ENCODE measurements at regions not wholly inside any gene's neighbourhood (a gene's known extent, or its start where the extent isn't known, plus 50 kb on each side); places are given as distances from the start of the nearest gene placed in this dataset.

GRCh38 chr12:92650228-92650822 is 52.5 kb upstream of the PLEKHG7 start:
- Histone ChIP-seq H3F3A (ENCODE audit: insufficient read depth, low read length) (no peaks in the 10 kb centered on the region), H3K4me3 (ENCODE audit: low read length) (no peak overlapping the region), H3K27me3 (replicated peaks; ENCODE audit: insufficient read depth, low read length) (no peaks in the 10 kb centered on the region), H3K9me3 (replicated peaks; ENCODE audit: insufficient read depth, low read length) (no peaks in the 10 kb centered on the region), H3K4me1 (ENCODE audit: low read length) (peaks cover 12% of the 10 kb centered on the region), H3K9me2 (replicated peaks; ENCODE audit: insufficient read depth, low read length) (no peaks in the 10 kb centered on the region), H3K9ac (ENCODE audit: low read length) (no peak overlapping the region), H2AFZ (ENCODE audit: low read length) (no peak overlapping the region), H3K36me3 (replicated peaks; ENCODE audit: insufficient read depth, low read length) (no peaks in the 10 kb centered on the region), H3K79me2 (ENCODE audit: low read length) (no peaks in the 10 kb centered on the region), H3K4me2 (ENCODE audit: low read depth, low read length) (no peak overlapping the region), H4K20me1 (ENCODE audit: insufficient read depth, low read length) (no peaks in the 10 kb centered on the region), H3K27ac (ENCODE audit: low read length) (no peak overlapping the region)
- no peak for DNase-seq
- TF ChIP-seq, protein P1, sequence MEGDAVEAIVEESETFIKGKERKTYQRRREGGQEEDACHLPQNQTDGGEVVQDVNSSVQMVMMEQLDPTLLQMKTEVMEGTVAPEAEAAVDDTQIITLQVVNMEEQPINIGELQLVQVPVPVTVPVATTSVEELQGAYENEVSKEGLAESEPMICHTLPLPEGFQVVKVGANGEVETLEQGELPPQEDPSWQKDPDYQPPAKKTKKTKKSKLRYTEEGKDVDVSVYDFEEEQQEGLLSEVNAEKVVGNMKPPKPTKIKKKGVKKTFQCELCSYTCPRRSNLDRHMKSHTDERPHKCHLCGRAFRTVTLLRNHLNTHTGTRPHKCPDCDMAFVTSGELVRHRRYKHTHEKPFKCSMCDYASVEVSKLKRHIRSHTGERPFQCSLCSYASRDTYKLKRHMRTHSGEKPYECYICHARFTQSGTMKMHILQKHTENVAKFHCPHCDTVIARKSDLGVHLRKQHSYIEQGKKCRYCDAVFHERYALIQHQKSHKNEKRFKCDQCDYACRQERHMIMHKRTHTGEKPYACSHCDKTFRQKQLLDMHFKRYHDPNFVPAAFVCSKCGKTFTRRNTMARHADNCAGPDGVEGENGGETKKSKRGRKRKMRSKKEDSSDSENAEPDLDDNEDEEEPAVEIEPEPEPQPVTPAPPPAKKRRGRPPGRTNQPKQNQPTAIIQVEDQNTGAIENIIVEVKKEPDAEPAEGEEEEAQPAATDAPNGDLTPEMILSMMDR (IDR thresholded peaks at IDR 0.05; ENCODE audit: low read length): no peak
- TF ChIP-seq EZH2phosphoT487 (IDR thresholded peaks at IDR 0.05; ENCODE audit: low read length) (no peak), EZH2 (optimal IDR thresholded peaks at IDR 0.05; ENCODE audit: low read depth, low read length) (no peak)

DNA sequence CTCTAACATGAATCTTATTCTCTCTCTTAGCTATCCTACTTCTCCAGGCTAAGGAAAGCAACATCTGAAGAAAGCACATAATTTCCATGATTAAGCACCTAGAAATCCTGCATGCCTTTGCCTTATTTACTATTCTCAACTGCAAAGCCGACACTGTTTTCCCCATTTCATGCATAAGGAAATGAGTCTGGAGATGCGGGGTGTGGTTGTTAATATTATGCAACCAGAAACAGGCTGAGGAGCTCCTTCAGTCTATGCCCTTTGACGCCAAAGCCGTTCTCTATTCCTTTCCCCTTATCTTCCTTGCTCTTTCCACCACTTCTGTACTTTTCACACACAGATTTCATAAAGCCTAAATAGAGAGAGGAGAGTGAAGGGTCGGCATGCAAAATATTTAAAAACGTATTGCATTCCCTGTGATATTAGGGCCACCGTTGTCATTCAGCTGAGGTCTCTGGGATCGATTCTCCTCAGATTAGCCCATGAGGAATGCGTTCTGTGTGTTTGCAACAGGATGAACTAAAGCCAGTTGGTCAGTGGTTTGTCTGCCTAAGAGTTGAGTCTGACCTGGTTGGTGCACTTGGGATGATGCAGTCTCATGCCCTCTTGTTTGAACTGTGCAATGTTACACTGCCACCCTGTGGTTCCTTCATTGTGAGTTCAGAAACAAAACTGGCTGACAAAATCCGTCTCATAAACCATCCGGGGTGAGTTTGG is 53.1 kb upstream of the PLEKHG7 start:
- Histone ChIP-seq H4K20me1 (ENCODE audit: insufficient read depth, low read length) (no peaks in the 10 kb centered on the region), H3K4me2 (ENCODE audit: low read depth, low read length) (no peak overlapping the region), H3K9me3 (replicated peaks; ENCODE audit: insufficient read depth, low read length) (no peaks in the 10 kb centered on the region), H3F3A (ENCODE audit: insufficient read depth, low read length) (no peaks in the 10 kb centered on the region), H3K4me1 (ENCODE audit: low read length) (peaks cover 12% of the 10 kb centered on the region), H2AFZ (ENCODE audit: low read length) (no peak overlapping the region), H3K79me2 (ENCODE audit: low read length) (no peaks in the 10 kb centered on the region), H3K27ac (ENCODE audit: low read length) (no peak overlapping the region), H3K4me3 (ENCODE audit: low read length) (no peak overlapping the region), H3K9me2 (replicated peaks; ENCODE audit: insufficient read depth, low read length) (no peaks in the 10 kb centered on the region), H3K27me3 (replicated peaks; ENCODE audit: insufficient read depth, low read length) (no peaks in the 10 kb centered on the region), H3K9ac (ENCODE audit: low read length) (no peak overlapping the region), H3K36me3 (replicated peaks; ENCODE audit: insufficient read depth, low read length) (no peaks in the 10 kb centered on the region)
- DNase-seq: peak; percentile 74
- TF ChIP-seq EZH2 (optimal IDR thresholded peaks at IDR 0.05; ENCODE audit: low read depth, low read length): no peak
- TF ChIP-seq EZH2phosphoT487 (IDR thresholded peaks at IDR 0.05; ENCODE audit: low read length): no peak
- TF ChIP-seq, protein P1 (IDR thresholded peaks at IDR 0.05; ENCODE audit: low read length): peak; percentile 80

- peak; percentile 59 for DNase-seq
- TF ChIP-seq EZH2phosphoT487 (IDR thresholded peaks at IDR 0.05; ENCODE audit: low read length): no peak
- Histone ChIP-seq H3K9me3 (replicated peaks; ENCODE audit: insufficient read depth, low read length) (no peaks in the 10 kb centered on the region), H3K9ac (ENCODE audit: low read length) (no peak overlapping the region), H3K4me1 (ENCODE audit: low read length) (peaks cover 12% of the 10 kb centered on the region), H3K4me2 (ENCODE audit: low read depth, low read length) (no peak overlapping the region), H3K9me2 (replicated peaks; ENCODE audit: insufficient read depth, low read length) (no peaks in the 10 kb centered on the region), H2AFZ (ENCODE audit: low read length) (no peak overlapping the region), H3K36me3 (replicated peaks; ENCODE audit: insufficient read depth, low read length) (no peaks in the 10 kb centered on the region), H4K20me1 (ENCODE audit: insufficient read depth, low read length) (no peaks in the 10 kb centered on the region), H3K4me3 (ENCODE audit: low read length) (no peak overlapping the region), H3F3A (ENCODE audit: insufficient read depth, low read length) (no peaks in the 10 kb centered on the region), H3K27ac (ENCODE audit: low read length) (no peak overlapping the region), H3K79me2 (ENCODE audit: low read length) (no peaks in the 10 kb centered on the region), H3K27me3 (replicated peaks; ENCODE audit: insufficient read depth, low read length) (no peaks in the 10 kb centered on the region)
Observed at GRCh38 chr12:92648242-92649031, 54.4 kb upstream of the PLEKHG7 start.
